ENCODE measurements at regions not wholly inside any gene's neighbourhood (a gene's known extent, or its start where the extent isn't known, plus 50 kb on each side); places are given as distances from the start of the nearest gene placed in this dataset.

GRCh38 chr6:23775127-23775526 lies 350.9 kb upstream of the NRSN1 start:
- TF ChIP-seq CTCF (IDR thresholded peaks at IDR 0.05) (no peak), EZH2 (IDR thresholded peaks at IDR 0.05) (no peak)

All from neural progenitor cell (in vitro differentiated cells).